ENCODE measurements at regions not wholly inside any gene's neighbourhood (a gene's known extent, or its start where the extent isn't known, plus 50 kb on each side); places are given as distances from the start of the nearest gene placed in this dataset.
"Not testable (repeated sequence)": the region's sequence is repeated elsewhere in the genome, so short reads cannot be mapped to it uniquely, and the experiment has no call there.

DNA sequence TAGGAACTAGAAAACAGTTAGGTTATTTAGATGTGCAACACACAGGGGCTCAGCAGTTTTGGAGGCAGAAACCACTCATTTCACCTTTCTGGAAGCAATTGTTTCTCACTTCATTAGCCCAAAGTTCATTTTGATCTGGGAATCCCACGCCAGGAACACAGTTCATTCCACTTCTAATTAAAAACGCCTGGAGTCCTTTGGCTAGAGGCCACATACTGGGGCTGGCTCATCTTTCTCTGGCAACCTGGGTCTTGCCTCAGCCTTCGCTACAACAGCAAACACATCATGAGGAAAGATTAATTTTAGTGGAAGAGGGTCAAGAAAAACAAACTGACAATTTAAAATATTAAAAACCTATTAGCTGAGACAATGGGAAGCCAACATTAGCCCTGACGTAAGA lies 69.7 kb downstream of the RFPL4B start:
- Histone ChIP-seq H3K4me1 (no peaks in the 10 kb centered on the region), H3K9me3 (no peaks in the 10 kb centered on the region), H3K27ac (no peak overlapping the region), H3K4me3 (no peak overlapping the region), H3K4me2 (no peak overlapping the region)
- ATAC-seq (no peak), FAIRE-seq (no peak), DNase-seq (ENCODE audit: low read depth in 1 of 2, low spot score in 1 of 2) (no peak)
- TF ChIP-seq ZFP36 (IDR thresholded peaks at IDR 0.05; ENCODE audit: borderline replicate concordance, partially characterized antibody): no peak
- TF ChIP-seq KDM1A (IDR thresholded peaks at IDR 0.05; ENCODE audit: low read depth): no peak
- no peak for TF ChIP-seq TP53 (CRISPR knock-in tag; IDR thresholded peaks at IDR 0.05)
- TF ChIP-seq HOXB5 (CRISPR knock-in tag; IDR thresholded peaks at IDR 0.05): no peak
- no peak for TF ChIP-seq SMC3 (IDR thresholded peaks at IDR 0.05)
- no peak for TF ChIP-seq CEBPB (IDR thresholded peaks at IDR 0.05)
- no peak for TF ChIP-seq ZSCAN20 (CRISPR knock-in tag; IDR thresholded peaks at IDR 0.05)
- TF ChIP-seq NFE2L2 (conservative IDR thresholded peaks at IDR 0.05; ENCODE audit: low read length): no peak
- TF ChIP-seq RFX5 (IDR thresholded peaks at IDR 0.05): no peak
- no peak for TF ChIP-seq MAFK (IDR thresholded peaks at IDR 0.05; ENCODE audit: partially characterized antibody)
- no peak for TF ChIP-seq PHF8 (IDR thresholded peaks at IDR 0.05; ENCODE audit: borderline replicate concordance, low read depth)
- no peak for TF ChIP-seq RNF2 (IDR thresholded peaks at IDR 0.05; ENCODE audit: borderline replicate concordance, low read depth)
- TF ChIP-seq, protein P1, sequence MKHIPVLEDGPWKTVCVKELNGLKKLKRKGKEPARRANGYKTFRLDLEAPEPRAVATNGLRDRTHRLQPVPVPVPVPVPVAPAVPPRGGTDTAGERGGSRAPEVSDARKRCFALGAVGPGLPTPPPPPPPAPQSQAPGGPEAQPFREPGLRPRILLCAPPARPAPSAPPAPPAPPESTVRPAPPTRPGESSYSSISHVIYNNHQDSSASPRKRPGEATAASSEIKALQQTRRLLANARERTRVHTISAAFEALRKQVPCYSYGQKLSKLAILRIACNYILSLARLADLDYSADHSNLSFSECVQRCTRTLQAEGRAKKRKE (CRISPR knock-in tag; IDR thresholded peaks at IDR 0.05; ENCODE audit: low read depth): no peak
- TF ChIP-seq, protein P2, sequence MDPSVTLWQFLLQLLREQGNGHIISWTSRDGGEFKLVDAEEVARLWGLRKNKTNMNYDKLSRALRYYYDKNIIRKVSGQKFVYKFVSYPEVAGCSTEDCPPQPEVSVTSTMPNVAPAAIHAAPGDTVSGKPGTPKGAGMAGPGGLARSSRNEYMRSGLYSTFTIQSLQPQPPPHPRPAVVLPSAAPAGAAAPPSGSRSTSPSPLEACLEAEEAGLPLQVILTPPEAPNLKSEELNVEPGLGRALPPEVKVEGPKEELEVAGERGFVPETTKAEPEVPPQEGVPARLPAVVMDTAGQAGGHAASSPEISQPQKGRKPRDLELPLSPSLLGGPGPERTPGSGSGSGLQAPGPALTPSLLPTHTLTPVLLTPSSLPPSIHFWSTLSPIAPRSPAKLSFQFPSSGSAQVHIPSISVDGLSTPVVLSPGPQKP (IDR thresholded peaks at IDR 0.05; ENCODE audit: low read depth, low read length): no peak
- TF ChIP-seq, protein P3, sequence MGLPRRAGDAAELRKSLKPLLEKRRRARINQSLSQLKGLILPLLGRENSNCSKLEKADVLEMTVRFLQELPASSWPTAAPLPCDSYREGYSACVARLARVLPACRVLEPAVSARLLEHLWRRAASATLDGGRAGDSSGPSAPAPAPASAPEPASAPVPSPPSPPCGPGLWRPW (IDR thresholded peaks at IDR 0.05): no peak
- TF ChIP-seq, protein P4, sequence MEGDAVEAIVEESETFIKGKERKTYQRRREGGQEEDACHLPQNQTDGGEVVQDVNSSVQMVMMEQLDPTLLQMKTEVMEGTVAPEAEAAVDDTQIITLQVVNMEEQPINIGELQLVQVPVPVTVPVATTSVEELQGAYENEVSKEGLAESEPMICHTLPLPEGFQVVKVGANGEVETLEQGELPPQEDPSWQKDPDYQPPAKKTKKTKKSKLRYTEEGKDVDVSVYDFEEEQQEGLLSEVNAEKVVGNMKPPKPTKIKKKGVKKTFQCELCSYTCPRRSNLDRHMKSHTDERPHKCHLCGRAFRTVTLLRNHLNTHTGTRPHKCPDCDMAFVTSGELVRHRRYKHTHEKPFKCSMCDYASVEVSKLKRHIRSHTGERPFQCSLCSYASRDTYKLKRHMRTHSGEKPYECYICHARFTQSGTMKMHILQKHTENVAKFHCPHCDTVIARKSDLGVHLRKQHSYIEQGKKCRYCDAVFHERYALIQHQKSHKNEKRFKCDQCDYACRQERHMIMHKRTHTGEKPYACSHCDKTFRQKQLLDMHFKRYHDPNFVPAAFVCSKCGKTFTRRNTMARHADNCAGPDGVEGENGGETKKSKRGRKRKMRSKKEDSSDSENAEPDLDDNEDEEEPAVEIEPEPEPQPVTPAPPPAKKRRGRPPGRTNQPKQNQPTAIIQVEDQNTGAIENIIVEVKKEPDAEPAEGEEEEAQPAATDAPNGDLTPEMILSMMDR (IDR thresholded peaks at IDR 0.05): no peak
- TF ChIP-seq FOSB (CRISPR knock-in tag; IDR thresholded peaks at IDR 0.05): no peak
- TF ChIP-seq POLR2AphosphoS2 (conservative IDR thresholded peaks at IDR 0.05; ENCODE audit: low read length): no peak
- ChIA-PET CTCF (no interaction called here), POLR2A (no interaction called here)
- WGBS (ENCODE audit: missing lambda C conversion rate): 25% methylated on average over 4 of the region's 4 CpGs

DNA sequence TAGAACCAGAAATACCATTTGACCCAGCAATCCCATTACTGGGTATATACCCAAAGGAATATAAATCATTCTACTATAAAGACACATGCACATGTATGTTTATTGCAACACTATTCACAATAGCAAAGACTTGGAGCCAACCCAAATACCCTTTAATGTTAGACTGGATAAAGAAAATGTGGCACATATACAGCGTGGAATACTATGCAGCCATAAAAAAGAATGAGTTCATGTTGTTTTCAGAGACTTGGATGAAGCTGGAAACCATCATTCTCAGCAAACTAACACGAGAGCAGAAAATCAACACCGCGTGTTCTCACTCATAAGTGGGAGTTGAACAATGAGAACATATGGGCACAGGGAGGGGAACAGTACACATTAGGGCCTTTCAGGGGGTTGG lies 79.9 kb downstream of the RFPL4B start:
- POLR2A ChIA-PET; DNase-seq (ENCODE audit: low read depth in 1 of 2, low spot score in 1 of 2); H3K4me1 ChIP-seq; H3K4me3 ChIP-seq; H3K9me3 ChIP-seq; CTCF ChIA-PET; H3K4me2 ChIP-seq; H3K27ac ChIP-seq; FAIRE-seq; ATAC-seq: not testable (repeated sequence)
- WGBS (ENCODE audit: missing lambda C conversion rate): 55% methylated on average over 4 of the region's 4 CpGs

DNA sequence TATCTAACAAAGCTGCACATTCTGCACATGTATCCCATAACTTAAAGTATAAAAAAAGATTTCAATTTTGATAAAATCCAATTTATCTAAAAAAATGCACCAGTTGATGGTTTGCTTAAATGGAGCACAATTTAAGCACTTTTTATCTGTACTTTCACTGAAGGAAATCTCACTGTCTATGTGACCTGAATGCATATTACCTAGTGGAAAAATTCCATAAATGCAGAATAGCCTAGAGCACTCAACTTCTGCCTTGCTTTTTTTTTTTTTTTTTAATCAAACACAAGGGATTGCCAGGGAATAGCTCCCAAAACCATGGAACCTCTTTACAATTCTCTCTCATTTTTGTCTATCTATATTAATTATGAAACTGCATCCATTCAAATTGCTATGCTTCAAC lies 80.4 kb downstream of the RFPL4B start:
- H3K4me2 ChIP-seq: no peak overlapping the region
- H3K9me3 ChIP-seq: no peaks in the 10 kb centered on the region
- DNase-seq (ENCODE audit: low read depth in 1 of 2, low spot score in 1 of 2): no peak
- no peak overlapping the region for H3K27ac ChIP-seq
- H3K4me1 ChIP-seq: no peaks in the 10 kb centered on the region
- CTCF ChIA-PET: interaction anchor here (0.6 kb wide), 1 partner anchor 34 kb away, joined by 4 read pairs; no protein-coding TSS in a partner anchor
- POLR2A ChIA-PET: no interaction called here
- H3K4me3 ChIP-seq: no peak overlapping the region
- FAIRE-seq: no peak
- ATAC-seq: no peak
- TF ChIP-seq MAZ (IDR thresholded peaks at IDR 0.05; ENCODE audit: borderline replicate concordance, low read depth, low read length) (no peak), KDM1A (IDR thresholded peaks at IDR 0.05; ENCODE audit: low read depth) (no peak), RNF2 (IDR thresholded peaks at IDR 0.05; ENCODE audit: borderline replicate concordance, low read depth) (no peak), POLR2A (IDR thresholded peaks at IDR 0.05; ENCODE audit: low read length) (no peak), RFX5 (IDR thresholded peaks at IDR 0.05) (no peak), JUNB (IDR thresholded peaks at IDR 0.05) (no peak), MYC (IDR thresholded peaks at IDR 0.05; ENCODE audit: borderline replicate concordance, low read length) (no peak), FOXS1 (CRISPR knock-in tag; IDR thresholded peaks at IDR 0.05) (no peak), FOSB (CRISPR knock-in tag; IDR thresholded peaks at IDR 0.05) (no peak)
- TF ChIP-seq, protein P5, sequence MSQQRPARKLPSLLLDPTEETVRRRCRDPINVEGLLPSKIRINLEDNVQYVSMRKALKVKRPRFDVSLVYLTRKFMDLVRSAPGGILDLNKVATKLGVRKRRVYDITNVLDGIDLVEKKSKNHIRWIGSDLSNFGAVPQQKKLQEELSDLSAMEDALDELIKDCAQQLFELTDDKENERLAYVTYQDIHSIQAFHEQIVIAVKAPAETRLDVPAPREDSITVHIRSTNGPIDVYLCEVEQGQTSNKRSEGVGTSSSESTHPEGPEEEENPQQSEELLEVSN (IDR thresholded peaks at IDR 0.05; ENCODE audit: borderline replicate concordance, low read depth): no peak
- TF ChIP-seq, protein P6, sequence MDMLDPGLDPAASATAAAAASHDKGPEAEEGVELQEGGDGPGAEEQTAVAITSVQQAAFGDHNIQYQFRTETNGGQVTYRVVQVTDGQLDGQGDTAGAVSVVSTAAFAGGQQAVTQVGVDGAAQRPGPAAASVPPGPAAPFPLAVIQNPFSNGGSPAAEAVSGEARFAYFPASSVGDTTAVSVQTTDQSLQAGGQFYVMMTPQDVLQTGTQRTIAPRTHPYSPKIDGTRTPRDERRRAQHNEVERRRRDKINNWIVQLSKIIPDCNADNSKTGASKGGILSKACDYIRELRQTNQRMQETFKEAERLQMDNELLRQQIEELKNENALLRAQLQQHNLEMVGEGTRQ (IDR thresholded peaks at IDR 0.05): no peak
- TF ChIP-seq, protein P1 (CRISPR knock-in tag; IDR thresholded peaks at IDR 0.05; ENCODE audit: low read depth): no peak
- TF ChIP-seq, protein P4 (IDR thresholded peaks at IDR 0.05): no peak

Data from A549 (cell line).